ENCODE measurements at regions not wholly inside any gene's neighbourhood (a gene's known extent, or its start where the extent isn't known, plus 50 kb on each side); places are given as distances from the start of the nearest gene placed in this dataset.

DNA sequence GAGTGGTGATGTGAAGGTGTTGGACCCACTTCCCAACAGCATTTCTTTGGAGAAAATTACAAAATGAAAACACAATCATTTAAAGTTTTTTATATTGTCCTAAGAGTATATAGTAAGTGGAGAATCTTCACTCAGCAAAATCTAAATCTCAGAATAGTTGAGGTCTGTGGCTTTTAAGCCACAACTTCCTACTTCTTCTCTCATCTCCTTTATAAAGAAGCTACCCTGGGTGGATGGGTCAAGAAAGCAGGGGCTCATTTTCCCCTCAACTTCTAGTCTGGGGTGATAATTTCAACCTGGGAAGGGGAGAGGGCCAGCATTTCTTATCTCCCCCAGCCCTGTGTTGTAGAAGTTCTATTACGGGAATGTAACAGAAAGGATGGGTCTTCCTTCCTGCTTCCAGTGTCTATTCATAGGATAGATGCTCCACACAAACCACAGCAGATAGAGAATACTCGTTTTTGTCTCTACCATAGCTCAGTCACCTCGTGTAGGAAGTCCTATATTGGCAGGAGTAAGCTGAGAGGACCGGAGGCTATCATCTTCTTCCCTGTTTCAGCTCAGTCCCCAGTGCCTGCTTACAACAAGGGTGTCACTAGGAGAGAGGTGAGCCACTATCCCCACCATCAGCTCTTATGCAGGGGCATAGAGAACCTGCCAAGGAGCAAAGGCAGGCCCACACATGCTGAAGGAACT lies 341.5 kb downstream of the CASP12 start:
- no peak for DNase-seq (ENCODE audit: low read depth)
- TF ChIP-seq, protein P1, sequence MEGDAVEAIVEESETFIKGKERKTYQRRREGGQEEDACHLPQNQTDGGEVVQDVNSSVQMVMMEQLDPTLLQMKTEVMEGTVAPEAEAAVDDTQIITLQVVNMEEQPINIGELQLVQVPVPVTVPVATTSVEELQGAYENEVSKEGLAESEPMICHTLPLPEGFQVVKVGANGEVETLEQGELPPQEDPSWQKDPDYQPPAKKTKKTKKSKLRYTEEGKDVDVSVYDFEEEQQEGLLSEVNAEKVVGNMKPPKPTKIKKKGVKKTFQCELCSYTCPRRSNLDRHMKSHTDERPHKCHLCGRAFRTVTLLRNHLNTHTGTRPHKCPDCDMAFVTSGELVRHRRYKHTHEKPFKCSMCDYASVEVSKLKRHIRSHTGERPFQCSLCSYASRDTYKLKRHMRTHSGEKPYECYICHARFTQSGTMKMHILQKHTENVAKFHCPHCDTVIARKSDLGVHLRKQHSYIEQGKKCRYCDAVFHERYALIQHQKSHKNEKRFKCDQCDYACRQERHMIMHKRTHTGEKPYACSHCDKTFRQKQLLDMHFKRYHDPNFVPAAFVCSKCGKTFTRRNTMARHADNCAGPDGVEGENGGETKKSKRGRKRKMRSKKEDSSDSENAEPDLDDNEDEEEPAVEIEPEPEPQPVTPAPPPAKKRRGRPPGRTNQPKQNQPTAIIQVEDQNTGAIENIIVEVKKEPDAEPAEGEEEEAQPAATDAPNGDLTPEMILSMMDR (IDR thresholded peaks at IDR 0.05; ENCODE audit: insufficient read depth, low read depth, low read length, missing control alignments), result no peak
- H3K4me3 ChIP-seq (ENCODE audit: low read length), result no peak overlapping the region

- no peak for DNase-seq (ENCODE audit: low read depth)
- TF ChIP-seq, protein P1 (IDR thresholded peaks at IDR 0.05; ENCODE audit: insufficient read depth, low read depth, low read length, missing control alignments), result no peak
- no peak overlapping the region for H3K4me3 ChIP-seq (ENCODE audit: low read length)
These were observed 349.2 kb downstream of the CASP12 start for GRCh38 chr11:104549019-104549418.

GRCh38 chr11:104547996-104548661 lies 350.1 kb downstream of the CASP12 start:
- no peak overlapping the region for H3K4me3 ChIP-seq (ENCODE audit: low read length)
- TF ChIP-seq, protein P1 (IDR thresholded peaks at IDR 0.05; ENCODE audit: insufficient read depth, low read depth, low read length, missing control alignments), result no peak
- DNase-seq (ENCODE audit: low read depth), result peak; percentile 84

DNA sequence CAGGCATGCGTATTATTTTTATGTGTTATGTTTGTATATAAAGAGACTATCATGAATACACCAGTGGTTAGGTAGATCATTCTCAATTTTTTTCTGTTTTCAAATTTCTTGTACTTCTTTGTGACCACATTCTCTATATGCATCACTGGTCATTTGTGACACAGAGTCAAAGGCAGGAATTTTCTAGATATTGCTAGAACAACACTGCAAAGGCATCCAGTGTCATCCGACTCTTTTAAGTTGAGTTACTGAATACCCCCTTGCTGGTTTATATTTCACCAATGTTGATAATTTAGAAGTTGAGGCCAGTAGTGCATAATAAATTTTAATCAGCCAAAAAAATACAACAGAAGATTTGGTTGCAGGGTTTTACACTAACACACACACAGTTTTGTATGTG lies 351.8 kb downstream of the CASP12 start:
- no peak overlapping the region for H3K4me3 ChIP-seq (ENCODE audit: low read length)
- TF ChIP-seq, protein P1 (IDR thresholded peaks at IDR 0.05; ENCODE audit: insufficient read depth, low read depth, low read length, missing control alignments), result no peak
- no peak for DNase-seq (ENCODE audit: low read depth)

GRCh38 chr11:104541701-104542100 lies 356.6 kb downstream of the CASP12 start:
- no peak for DNase-seq (ENCODE audit: low read depth)
- TF ChIP-seq, protein P1 (IDR thresholded peaks at IDR 0.05; ENCODE audit: insufficient read depth, low read depth, low read length, missing control alignments), result no peak
- no peak overlapping the region for H3K4me3 ChIP-seq (ENCODE audit: low read length)

DNA sequence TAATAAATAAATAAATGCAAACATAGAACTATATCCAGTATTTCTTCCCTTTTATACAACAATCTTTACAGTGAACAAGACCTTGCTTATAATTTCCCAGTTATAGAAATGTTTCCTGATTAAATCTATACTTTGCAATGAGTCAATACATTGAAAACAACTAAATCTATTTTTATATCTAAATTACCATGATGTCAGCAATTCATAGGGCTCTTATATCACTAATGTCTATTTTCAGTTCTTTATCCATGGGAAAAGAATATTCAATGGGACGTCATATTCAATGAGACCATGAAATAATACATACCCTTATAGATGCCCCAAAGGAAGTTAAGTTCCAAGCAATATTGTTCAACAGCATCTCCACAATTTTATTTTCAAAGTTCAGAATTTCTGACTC lies 359.9 kb downstream of the CASP12 start:
- no peak for DNase-seq (ENCODE audit: low read depth)
- TF ChIP-seq, protein P1 (IDR thresholded peaks at IDR 0.05; ENCODE audit: insufficient read depth, low read depth, low read length, missing control alignments), result no peak
- H3K4me3 ChIP-seq (ENCODE audit: low read length), result no peak overlapping the region
